ENCODE measurements at regions not wholly inside any gene's neighbourhood (a gene's known extent, or its start where the extent isn't known, plus 50 kb on each side); places are given as distances from the start of the nearest gene placed in this dataset.

- no peak for DNase-seq (ENCODE audit: low read depth, low spot score)
These were observed 341.8 kb downstream of the MAN2A1 start for GRCh38 chr5:110031402-110032140.

DNA sequence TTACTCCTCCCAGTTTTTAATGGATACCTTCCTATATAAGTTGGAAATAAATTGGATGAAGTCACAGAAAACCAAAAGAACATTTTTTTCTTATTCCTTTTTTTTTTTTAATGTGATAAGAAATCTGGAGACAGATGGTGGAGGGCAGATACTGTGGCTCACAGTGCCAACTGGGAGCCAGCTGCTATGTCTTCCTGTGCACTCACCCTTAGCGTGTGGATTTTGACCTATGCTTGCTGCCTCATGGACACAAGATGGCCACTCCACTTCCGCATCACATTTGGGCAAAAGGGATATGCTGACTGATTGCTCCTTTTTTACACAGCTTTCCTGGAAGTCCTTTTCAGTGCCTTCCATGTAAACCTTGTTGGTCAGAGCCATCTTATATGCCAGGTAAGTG, 342.6 kb downstream of the MAN2A1 start:
- DNase-seq (ENCODE audit: low read depth, low spot score): no peak

DNA sequence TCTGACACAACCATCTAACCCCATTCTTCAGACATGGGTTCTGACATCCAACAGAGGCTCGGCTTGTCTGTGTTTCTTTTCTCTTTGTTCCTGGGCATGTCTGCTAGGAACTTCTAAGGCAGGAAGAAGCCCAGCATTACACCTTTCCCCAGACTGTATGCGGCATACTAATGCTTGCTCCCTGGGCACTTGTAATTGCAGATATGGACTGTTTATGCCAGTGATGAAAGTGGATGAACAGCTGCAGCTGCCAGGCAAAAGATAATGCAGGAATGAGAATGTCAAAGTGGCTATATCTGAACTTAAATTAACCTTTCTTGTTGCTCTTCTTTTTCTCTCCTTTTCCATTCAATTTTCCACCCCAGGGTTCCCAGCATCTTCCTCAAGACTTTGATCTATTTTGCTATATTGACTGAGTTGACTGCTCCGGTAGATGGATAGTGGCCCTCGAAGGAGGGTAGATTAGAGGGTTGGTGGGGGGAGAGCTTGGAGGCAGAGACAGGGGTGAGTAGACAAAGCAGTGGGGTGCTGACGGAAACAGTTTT, 344.4 kb downstream of the MAN2A1 start:
- DNase-seq (ENCODE audit: low read depth, low spot score): no peak

- DNase-seq (ENCODE audit: low read depth, low spot score): peak; percentile 82
These were observed 348.7 kb downstream of the MAN2A1 start for GRCh38 chr5:110038297-110038997.

GRCh38 chr5:110040178-110040577, 350.5 kb downstream of the MAN2A1 start:
- no peak for DNase-seq (ENCODE audit: low read depth, low spot score)

- DNase-seq (ENCODE audit: low read depth, low spot score): no peak
These were observed 353.3 kb downstream of the MAN2A1 start for GRCh38 chr5:110043025-110043424.

GRCh38 chr5:110045158-110045557, 355.4 kb downstream of the MAN2A1 start:
- DNase-seq (ENCODE audit: low read depth, low spot score): no peak

GRCh38 chr5:110048491-110048890, 358.8 kb downstream of the MAN2A1 start:
- no peak for DNase-seq (ENCODE audit: low read depth, low spot score)

GRCh38 chr5:110049816-110050215, 360.1 kb downstream of the MAN2A1 start:
- DNase-seq (ENCODE audit: low read depth, low spot score): no peak

DNA sequence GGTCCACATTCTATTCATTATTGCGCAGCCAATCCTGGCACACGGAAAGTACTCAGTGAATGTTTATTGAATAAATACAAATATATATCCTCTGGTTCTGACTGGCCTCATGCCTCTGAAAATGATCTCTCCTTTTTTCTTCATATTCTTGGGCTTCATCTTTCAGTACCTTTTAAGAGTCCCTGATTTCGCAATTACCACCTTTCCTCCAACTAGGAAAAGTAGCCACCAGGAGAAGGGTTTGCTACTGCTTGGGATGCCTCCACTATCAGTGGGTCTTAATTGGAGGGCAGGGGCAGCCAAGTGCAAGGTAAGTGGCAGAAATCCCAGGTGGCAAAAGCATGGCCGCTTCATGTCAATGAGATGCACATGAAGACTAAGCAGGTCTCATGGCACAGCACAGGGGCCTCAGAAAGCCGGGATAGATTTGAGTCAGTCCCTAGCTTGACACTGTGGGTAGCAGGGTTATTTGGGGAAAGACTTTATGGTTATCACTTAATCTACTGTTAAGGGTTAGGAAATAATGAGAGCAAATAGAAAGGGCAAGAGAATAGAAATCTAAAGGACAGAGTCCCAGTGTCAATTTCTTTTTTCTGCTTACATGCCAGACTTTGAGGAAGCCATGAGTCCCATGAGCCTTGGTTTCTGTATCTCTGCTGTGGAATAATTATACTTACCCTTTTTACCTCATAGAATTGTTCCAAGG, 361.1 kb downstream of the MAN2A1 start:
- no peak for DNase-seq (ENCODE audit: low read depth, low spot score)

- no peak for DNase-seq (ENCODE audit: low read depth, low spot score)
These were observed 363.5 kb downstream of the MAN2A1 start for GRCh38 chr5:110053205-110053604.

- DNase-seq (ENCODE audit: low read depth, low spot score): no peak
These were observed 364.1 kb downstream of the MAN2A1 start for GRCh38 chr5:110053824-110054223.

- peak; percentile 86 for DNase-seq (ENCODE audit: low read depth, low spot score)
These were observed 364.5 kb downstream of the MAN2A1 start for GRCh38 chr5:110054240-110054639.

- DNase-seq (ENCODE audit: low read depth, low spot score): peak; percentile 43
These were observed 365.6 kb downstream of the MAN2A1 start for GRCh38 chr5:110055302-110055701.

- no peak for DNase-seq (ENCODE audit: low read depth, low spot score)
These were observed 366.9 kb downstream of the MAN2A1 start for GRCh38 chr5:110056580-110057114.

DNA sequence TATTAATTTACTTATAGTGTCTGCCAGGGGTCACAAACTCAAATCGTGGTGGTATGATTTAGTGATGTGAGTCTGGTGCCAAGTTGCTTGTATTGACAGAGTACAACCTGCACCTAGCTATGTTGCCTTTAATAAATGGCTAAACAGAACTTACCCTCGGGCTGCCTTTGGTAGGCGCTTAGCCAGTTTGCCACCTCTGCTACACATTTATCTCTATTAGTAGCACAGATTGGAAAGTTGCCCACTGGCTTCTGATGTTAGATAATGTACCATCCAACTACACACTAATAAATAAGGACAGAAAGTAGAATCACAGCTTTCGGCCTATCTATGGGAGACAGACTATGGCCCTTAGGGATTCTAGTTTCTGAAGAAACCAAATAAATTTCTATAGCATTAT, 368.4 kb downstream of the MAN2A1 start:
- no peak for DNase-seq (ENCODE audit: low read depth, low spot score)

DNA sequence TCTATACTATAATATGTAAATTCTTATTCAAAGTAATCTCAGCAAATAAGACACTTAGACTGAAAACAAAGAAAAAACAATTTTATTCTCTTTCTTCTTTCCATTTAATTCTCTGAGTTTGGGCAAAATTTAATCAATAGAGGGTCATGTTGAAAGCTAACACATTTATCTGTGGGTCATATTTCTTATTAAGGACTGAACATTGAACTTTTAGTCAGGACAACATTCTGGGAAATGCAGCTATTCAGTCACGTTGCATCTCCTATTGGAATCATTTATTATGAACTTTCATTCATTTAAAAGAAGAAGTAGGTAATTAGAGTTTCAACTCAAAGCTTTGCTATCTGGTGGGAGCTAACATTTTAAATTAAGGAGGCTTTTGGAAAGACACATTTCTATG, 372.5 kb downstream of the MAN2A1 start:
- DNase-seq (ENCODE audit: low read depth, low spot score): no peak

GRCh38 chr5:110063640-110064602, 374.2 kb downstream of the MAN2A1 start:
- DNase-seq (ENCODE audit: low read depth, low spot score): no peak

GRCh38 chr5:110064603-110065268, 375.0 kb downstream of the MAN2A1 start:
- no peak for DNase-seq (ENCODE audit: low read depth, low spot score)

GRCh38 chr5:110070836-110071235, 381.1 kb downstream of the MAN2A1 start:
- DNase-seq (ENCODE audit: low read depth, low spot score): no peak

Data from astrocyte of the hippocampus (primary cell).